OCI-M2 (cell line): ENCODE measurements at regions not wholly inside any gene's neighbourhood (a gene's known extent, or its start where the extent isn't known, plus 50 kb on each side); places are given as distances from the start of the nearest gene placed in this dataset.

Experiments
- DNase-seq: peaks from one replicate; lab custom pipeline; 2025; ENCODE audit not compliant: unreplicated experiment; lab: John Stamatoyannopoulos, UW

GRCh38 chr10:78771808-78772455 is 296.8 kb upstream of the ZMIZ1 start:
- DNase-seq = no peak

DNA sequence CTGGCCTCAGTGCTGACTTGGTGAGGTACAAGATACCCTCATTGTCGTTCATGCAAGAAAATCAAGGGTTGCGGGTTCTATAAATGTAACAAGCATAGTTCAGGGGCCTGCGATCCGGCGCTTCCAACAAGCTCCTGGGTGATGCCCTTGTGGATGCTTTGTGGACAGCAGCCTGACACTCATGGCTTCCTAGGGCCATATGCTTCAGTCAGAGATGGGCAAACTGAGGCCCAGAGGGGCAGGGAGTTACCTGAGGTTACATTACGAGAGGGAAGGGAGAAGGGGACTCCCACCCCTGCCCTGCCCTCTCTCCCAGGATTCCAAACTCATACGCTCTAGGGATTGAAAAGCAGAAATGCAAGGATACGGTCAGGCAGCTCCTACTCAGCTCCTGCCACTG is 296.3 kb upstream of the ZMIZ1 start:
- no peak for DNase-seq

GRCh38 chr10:78772986-78773530 is 295.7 kb upstream of the ZMIZ1 start:
- DNase-seq = no peak

GRCh38 chr10:78774614-78774998 is 294.2 kb upstream of the ZMIZ1 start:
- DNase-seq = no peak

GRCh38 chr10:78774999-78775711 is 293.6 kb upstream of the ZMIZ1 start:
- no peak for DNase-seq

DNA sequence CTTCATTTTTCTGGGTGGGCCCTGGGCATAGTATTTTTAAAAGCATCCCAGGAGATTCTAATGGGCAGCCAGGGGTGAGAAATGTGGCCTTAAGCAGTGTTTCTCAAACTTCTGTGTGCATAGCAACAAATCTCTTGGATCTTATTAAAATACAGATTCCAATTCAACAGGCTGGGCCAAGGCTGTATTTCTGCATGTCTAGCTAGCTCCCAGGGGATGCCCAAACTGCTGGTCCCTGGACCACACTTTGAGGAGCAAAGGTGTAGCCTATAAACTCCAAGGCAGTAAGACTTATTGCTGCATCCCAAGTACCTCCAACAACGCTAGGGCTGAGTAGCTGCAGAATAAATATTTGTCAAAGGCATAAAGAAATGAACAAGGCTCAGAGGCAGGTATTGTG is 292.9 kb upstream of the ZMIZ1 start:
- no peak for DNase-seq

DNA sequence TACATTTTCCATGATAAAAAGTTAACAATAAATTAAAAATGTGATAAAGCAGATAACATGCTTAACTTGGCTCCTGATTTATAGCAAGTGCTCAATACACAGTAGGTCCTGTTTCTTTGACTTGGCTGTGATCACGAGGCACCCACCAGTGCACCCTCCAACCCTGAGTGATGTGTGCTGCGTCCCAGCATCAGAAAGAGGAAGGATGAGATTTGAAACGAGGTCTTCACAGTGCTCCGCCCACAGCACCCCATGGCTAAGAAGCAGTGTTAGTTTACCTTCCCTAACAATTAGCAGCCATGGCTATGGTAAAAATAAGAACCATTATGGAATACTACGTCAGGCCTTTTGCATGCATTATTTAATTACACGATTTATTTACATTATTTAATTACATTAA is 292.0 kb upstream of the ZMIZ1 start:
- DNase-seq = no peak

- no peak for DNase-seq
These were observed 291.3 kb upstream of the ZMIZ1 start for GRCh38 chr10:78777466-78777865.

GRCh38 chr10:78777867-78778266 is 290.9 kb upstream of the ZMIZ1 start:
- DNase-seq = no peak

DNA sequence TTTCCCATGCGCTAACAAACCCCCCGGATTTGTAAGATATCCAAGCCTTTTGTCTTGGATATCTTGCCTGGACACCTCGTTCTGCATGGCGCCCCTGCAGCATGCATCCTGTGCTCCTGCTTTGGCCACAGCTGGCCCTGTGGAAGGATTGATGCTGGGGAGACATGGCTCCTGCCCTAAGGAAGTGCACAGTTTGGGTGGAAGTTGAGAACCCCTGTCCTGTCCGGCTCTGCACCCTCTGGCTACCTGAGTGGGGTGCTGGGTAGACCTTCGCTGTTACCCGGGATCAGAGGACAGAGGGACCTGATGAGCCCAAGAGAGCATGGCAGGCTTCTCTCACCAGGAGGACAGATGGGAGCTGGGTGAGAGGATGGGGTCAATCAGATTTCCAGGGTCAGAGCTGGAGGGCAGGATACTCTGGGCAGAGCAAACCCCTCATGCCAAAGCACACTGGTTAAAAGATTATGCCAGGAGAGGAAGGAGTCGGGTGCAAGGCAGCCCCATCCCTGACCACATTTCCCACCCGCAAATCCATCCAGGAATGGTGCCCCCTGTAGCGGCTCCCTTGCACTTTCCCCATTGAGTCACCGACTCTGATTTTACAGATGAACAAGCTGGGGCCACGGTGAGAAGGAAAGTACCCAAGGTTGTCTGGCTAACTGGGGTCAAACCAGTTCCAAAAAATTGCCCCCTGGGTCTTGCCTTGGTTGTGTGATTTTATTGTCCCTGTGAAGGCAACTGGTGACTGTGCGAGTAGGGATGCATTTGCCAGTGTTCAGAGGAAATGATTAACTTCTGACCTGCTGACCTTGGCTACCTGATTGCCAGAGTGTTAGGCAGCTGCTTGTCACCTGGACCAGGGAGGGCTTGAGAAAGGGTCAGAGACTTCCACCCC is 290.1 kb upstream of the ZMIZ1 start:
- DNase-seq = no peak

DNA sequence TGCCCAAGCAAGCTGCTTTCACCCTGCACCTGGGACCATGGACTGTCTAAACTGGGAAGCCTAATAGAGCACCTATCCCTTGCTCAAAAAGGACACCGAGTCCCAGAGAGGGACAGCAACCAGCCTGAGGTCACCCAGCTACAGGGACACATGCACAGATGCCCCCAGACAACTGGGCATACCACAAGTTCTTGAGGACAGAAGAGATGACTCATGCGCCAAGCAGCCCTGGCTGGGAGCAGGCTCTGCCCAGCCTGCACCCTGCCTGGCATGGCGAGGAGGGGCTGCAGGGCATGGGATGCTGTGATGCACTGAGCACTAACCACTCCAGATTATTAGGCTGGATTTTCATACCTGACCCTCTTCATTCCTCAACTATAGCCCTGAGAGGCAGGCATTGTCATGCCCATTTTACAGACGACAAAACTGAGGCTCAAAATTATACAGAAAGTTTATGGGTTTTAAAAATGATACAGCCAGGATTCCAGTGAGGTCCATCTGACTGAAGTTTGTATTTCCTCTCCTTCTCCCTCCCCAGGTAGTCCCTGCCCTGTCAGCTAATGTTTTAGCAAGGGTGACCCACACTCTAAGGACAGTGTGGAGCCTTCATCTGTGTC is 289.3 kb upstream of the ZMIZ1 start:
- DNase-seq = no peak

- no peak for DNase-seq
These were observed 288.2 kb upstream of the ZMIZ1 start for GRCh38 chr10:78780551-78780961.

DNA sequence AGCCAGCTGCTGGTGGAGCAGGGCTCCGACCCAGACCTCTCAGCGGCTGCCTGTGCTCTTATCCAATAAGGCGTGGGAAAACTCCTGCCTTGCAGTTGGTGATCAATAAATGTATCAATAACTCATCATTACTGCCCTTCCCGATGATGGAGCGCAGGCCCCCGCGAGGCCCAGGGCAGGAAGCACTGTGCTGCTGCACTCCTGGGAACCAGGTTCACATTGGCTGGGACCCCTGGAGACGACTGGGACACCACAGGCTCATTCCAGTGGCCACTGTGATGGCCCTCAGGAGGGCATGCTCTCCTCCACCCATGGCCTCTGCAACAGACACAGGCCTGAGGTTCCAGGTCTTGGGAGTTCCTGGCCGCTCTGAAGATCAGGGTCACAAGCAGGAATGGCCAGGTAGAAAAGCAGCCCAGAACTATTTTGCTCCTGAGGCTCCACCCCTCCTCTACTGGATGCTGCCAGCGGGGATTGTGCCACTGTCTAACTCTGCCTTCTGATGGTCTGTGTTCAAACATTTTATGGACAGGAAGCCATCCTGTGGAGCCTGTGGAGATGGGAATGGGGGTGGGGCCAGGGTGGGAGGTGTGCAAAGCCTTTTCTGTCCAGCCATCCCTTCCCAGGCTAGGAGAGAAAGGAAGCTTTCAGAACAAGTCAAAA is 287.4 kb upstream of the ZMIZ1 start:
- no peak for DNase-seq

DNA sequence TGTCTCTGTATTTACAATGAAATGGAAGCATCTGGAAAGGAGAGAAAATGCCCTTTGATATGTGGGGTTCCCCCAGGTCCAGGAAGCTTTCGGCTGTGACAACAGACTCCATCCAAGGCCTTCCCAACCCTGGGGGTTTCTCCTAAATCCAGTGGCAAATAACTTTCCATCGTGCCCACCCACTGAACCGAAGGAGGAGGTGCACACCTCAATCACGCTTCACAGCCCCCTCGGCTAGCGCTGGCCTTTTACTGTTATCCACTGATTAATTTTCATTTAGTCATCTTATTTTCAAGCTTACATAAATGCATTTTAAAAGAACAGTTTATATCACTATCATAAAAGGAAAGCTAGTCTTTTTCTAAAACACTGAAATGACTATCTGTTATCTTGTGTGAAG is 286.8 kb upstream of the ZMIZ1 start:
- DNase-seq = no peak

GRCh38 chr10:78782441-78782840 is 286.3 kb upstream of the ZMIZ1 start:
- no peak for DNase-seq

DNA sequence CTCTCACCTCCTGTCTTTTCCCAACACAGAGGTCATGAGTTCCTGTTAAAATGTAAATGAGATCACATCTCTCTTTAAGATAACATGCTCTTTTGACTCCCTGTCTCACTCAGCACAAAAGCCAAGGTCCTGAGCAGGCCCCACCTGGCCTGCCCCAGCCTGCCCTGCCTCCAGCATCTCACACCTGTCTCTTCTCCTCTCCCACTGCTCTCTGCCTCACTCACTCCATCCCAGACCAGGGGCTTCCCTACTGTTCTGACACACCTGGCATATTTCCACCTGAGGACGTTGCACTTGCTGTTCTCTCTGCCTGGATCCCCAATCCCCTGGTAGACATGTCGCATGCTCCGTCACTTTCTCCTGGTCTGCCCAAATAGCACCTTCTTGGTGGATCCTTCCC is 285.0 kb upstream of the ZMIZ1 start:
- DNase-seq = no peak

GRCh38 chr10:78784546-78784945 is 284.2 kb upstream of the ZMIZ1 start:
- DNase-seq = no peak

DNA sequence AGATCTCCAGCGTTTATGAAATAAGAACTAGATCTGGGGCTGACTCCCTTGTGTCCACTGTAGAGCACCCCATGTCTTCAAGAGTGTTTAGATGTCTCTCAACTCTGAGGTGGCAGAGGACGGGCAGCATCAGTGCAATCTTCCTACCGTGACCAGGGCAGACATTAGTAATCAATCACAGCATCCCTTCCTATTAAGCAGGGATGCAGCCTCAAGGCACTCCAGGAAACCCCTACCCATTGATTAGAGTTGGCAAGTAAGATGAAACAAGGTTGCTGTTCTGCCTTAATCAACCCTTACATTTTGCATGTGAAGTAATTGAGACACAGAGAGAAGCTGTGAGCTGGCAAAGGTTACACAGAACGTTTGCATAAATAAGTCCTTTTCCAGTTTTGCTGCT is 283.7 kb upstream of the ZMIZ1 start:
- no peak for DNase-seq

- no peak for DNase-seq
These were observed 282.8 kb upstream of the ZMIZ1 start for GRCh38 chr10:78785991-78786390.

DNA sequence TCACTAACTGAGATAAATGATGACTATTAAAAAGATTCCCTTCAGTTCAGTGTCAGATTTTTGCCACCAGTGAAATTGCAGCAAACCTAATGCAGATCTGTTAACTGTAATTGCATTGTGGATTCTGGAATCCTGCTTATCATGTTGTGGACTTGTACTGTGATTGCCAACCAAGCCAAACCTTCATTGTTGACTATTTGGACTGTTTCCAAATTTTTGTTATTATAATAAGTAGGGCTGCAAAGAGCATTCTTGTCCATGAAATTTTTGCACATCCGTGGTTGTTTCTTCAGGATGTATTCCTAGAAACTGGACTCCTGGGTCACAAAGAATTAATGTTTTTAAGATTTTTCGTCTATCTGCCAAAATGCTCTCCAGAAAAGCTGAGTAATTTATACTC is 281.6 kb upstream of the ZMIZ1 start:
- DNase-seq = no peak
